Esophagus squamous epithelium (tissue), 4 donors: ENCODE measurements at regions not wholly inside any gene's neighbourhood (a gene's known extent, or its start where the extent isn't known, plus 50 kb on each side); places are given as distances from the start of the nearest gene placed in this dataset.

ENCODE experiments used
- POLR2A ChIP-seq, 4 donors: fragments of 450-650 bp; IDR thresholded peaks; one replicate each; pipeline ENCODE4 v1.6.1; 2017; ENCODE audit warnings: antibody characterized with exemption in 4 of 4, mild to moderate bottlenecking in 4 of 4, moderate library complexity in 3 of 4
- TF ChIP-seq, protein P1 (sequence below), 6 experiments: fragments of 450-650 bp in 4 of 6; fragments of 200-600 bp in 2 of 6; sonication (generic) in 2 of 6; IDR thresholded peaks; one replicate each; pipeline ENCODE4 v1.5.1; 2016 to 2019; ENCODE audit warnings: antibody characterized with exemption in 6 of 6, mild to moderate bottlenecking in 4 of 6, moderate library complexity in 4 of 6

DNA sequence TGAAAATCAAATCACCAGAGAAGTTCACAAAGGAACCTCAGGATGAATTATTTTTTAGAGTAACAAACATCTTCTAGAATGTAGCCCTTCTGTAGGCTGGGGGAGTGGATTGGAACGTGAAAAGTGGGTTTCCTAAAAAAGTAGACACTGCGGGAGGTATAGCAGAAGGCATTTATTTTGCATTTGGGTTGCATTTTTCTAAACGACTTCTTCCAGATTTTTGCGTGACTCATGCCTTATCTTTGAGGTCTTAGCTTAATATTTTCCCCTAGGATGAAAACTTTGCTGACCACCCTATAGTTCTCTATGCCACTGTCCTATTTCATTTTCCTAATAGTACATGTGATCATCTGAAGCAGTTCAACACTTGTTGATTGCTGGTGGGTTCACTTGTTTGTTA, 112.7 kb upstream of the JCAD start:
- TF ChIP-seq, protein P1, sequence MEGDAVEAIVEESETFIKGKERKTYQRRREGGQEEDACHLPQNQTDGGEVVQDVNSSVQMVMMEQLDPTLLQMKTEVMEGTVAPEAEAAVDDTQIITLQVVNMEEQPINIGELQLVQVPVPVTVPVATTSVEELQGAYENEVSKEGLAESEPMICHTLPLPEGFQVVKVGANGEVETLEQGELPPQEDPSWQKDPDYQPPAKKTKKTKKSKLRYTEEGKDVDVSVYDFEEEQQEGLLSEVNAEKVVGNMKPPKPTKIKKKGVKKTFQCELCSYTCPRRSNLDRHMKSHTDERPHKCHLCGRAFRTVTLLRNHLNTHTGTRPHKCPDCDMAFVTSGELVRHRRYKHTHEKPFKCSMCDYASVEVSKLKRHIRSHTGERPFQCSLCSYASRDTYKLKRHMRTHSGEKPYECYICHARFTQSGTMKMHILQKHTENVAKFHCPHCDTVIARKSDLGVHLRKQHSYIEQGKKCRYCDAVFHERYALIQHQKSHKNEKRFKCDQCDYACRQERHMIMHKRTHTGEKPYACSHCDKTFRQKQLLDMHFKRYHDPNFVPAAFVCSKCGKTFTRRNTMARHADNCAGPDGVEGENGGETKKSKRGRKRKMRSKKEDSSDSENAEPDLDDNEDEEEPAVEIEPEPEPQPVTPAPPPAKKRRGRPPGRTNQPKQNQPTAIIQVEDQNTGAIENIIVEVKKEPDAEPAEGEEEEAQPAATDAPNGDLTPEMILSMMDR (IDR thresholded peaks at IDR 0.05), result no peak
- no peak for TF ChIP-seq POLR2A (IDR thresholded peaks at IDR 0.05)
